Neural progenitor cell (in vitro differentiated cells): ENCODE measurements at regions not wholly inside any gene's neighbourhood (a gene's known extent, or its start where the extent isn't known, plus 50 kb on each side); places are given as distances from the start of the nearest gene placed in this dataset.

Experiments used
- EZH2 ChIP-seq: fragments of 200-600 bp; sonication (generic); IDR thresholded peaks from 2 replicates; pipeline ENCODE4 v1.6.1; 2017; ENCODE audit warnings: antibody characterized with exemption, mild to moderate bottlenecking, moderate library complexity
- TF ChIP-seq, protein P1 (sequence below): fragments of 200-600 bp; sonication (generic); IDR thresholded peaks from 2 replicates; pipeline ENCODE4 v1.5.1; 2017; ENCODE audit warnings: antibody characterized with exemption, mild to moderate bottlenecking

DNA sequence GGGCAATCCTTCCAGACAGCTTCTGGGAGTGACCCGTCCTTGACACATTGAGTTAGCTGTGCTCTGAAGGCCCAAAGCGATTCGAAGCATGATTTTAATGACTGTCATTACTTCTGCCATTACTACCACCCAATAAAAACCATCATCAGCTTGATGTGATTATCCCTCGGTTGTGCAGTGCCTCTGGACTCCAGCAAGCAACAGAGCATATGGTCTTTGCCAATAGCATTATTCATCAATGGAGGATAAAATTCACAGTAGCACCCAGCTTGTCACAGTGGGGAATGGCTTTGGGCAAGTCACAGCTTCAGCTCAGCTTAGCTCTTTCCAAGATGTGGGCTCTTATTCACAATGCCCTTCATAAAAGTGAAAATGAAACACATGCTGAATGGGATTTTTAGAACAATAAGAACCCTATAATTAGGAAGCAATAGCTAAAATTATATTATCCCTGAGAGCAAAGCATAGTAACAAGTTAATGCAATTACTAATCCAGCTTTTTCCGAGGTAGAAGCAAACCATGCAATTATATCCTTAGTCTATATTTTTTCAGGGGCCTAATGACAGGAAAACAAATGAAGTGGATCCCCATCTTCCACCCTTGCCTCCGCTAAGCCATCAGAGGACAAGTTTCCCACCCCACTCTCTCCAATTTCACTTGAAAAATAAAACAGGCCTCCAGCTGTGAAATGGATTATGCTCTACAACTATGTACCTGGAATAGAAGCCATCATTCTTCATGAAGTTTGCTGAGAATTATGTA is 163.0 kb upstream of the EEA1 start:
- TF ChIP-seq, protein P1, sequence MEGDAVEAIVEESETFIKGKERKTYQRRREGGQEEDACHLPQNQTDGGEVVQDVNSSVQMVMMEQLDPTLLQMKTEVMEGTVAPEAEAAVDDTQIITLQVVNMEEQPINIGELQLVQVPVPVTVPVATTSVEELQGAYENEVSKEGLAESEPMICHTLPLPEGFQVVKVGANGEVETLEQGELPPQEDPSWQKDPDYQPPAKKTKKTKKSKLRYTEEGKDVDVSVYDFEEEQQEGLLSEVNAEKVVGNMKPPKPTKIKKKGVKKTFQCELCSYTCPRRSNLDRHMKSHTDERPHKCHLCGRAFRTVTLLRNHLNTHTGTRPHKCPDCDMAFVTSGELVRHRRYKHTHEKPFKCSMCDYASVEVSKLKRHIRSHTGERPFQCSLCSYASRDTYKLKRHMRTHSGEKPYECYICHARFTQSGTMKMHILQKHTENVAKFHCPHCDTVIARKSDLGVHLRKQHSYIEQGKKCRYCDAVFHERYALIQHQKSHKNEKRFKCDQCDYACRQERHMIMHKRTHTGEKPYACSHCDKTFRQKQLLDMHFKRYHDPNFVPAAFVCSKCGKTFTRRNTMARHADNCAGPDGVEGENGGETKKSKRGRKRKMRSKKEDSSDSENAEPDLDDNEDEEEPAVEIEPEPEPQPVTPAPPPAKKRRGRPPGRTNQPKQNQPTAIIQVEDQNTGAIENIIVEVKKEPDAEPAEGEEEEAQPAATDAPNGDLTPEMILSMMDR: no peak
- no peak for TF ChIP-seq EZH2
